ENCODE measurements at regions not wholly inside any gene's neighbourhood (a gene's known extent, or its start where the extent isn't known, plus 50 kb on each side); places are given as distances from the start of the nearest gene placed in this dataset.

- ChIA-PET CTCF (no interaction called here), POLR2A (no interaction called here)
Measured at GRCh38 chr4:11133868-11134267, 294.8 kb downstream of the HS3ST1 start.

- CTCF ChIA-PET: no interaction called here
- POLR2A ChIA-PET: no interaction called here
Measured at GRCh38 chr4:11132478-11132877, 296.2 kb downstream of the HS3ST1 start.

- ChIA-PET POLR2A (no interaction called here), CTCF (no interaction called here)
Measured at GRCh38 chr4:11131491-11131890, 297.2 kb downstream of the HS3ST1 start.

GRCh38 chr4:11130195-11130970 is 298.3 kb downstream of the HS3ST1 start:
- POLR2A ChIA-PET: no interaction called here

DNA sequence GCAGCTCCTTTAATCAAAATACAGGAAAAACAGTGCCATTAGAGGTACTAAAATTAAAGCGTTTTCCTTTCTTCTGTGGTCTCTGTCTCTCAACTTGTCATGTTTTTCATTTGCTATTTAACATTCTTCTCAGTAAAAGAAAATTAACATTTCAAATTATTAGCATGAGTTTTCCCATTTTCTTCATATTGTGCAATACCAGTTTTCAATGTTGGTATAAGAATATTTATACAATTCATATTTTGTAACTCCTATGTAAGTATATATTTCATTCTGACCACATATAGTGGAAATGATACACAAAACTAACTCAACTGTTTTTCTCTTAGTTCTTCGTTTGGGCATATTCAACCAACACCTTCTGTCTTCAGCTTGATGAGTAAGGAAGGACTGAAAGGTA is 308.3 kb downstream of the HS3ST1 start:
- ChIA-PET CTCF (no interaction called here), POLR2A (no interaction called here)

More at GRCh38 chr4:11130195-11130970, 298.3 kb downstream of the HS3ST1 start:
- CTCF ChIA-PET: no interaction called here

GRCh38 chr4:11119474-11119873 is 309.2 kb downstream of the HS3ST1 start:
- ChIA-PET CTCF (no interaction called here), POLR2A (no interaction called here)

- POLR2A ChIA-PET: no interaction called here
- CTCF ChIA-PET: no interaction called here
Measured at GRCh38 chr4:11118513-11118912, 310.2 kb downstream of the HS3ST1 start.

DNA sequence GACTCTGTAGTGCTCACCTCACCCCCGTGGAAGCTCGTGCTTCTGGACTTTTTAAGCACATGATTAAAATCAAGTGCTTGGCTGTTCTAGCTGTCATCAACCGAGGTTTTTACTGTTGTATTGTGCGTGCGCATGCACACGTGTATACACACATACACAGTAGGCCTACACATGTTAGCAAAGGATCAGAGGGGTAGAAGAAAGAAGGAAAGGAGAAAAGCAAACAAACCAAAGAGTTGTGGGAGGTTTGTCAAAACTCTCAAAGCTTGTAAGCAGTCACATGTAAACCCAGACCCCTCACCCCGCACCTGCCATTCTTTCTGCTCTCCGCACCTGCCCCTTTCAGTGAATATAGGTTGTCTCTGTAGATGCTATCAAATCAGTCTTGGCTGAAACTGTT is 311.8 kb downstream of the HS3ST1 start:
- ChIA-PET POLR2A (no interaction called here), CTCF (no interaction called here)

DNA sequence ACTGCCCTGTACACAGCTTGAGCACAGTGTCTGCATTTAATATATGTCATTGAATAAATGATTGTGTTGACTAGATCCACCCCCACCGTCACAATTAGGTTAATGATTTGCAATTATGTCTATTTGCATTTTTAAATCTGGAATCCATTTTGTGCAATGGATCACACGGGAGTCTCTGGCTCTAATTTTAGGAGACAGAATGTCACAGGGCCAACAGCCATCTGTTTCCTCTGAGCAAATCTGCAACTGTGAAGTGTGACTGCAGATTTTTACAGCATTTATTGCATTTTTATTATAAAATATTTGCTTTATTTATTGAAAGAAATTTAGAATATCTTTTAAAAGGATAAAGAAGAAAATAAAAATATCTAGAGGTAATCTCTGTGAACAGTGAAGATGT is 316.8 kb downstream of the HS3ST1 start:
- CTCF ChIA-PET: no interaction called here
- POLR2A ChIA-PET: no interaction called here

GRCh38 chr4:11111370-11111769 is 317.3 kb downstream of the HS3ST1 start:
- ChIA-PET CTCF (no interaction called here), POLR2A (no interaction called here)

DNA sequence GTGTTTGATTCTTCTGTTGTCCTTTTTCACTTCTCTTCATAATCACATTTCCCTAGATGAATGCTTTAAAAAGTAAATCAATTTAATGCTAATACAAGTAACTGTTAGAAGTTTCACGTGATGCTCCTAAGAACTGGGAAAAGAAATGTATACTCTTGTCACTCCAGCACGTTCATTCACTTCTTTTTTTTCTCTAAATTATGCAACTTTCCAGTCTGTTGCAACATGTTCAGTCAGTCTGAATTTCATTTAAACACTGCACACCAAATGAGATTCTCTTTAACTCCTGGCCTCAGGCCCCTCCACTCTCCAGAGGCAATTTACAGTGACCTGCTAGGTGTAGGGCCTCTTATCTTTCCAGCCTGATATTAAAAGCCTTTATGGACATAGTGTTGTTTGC is 321.9 kb downstream of the HS3ST1 start:
- ChIA-PET CTCF (no interaction called here), POLR2A (no interaction called here)

- ChIA-PET CTCF (no interaction called here), POLR2A (no interaction called here)
Measured at GRCh38 chr4:11106190-11106589, 322.5 kb downstream of the HS3ST1 start.

DNA sequence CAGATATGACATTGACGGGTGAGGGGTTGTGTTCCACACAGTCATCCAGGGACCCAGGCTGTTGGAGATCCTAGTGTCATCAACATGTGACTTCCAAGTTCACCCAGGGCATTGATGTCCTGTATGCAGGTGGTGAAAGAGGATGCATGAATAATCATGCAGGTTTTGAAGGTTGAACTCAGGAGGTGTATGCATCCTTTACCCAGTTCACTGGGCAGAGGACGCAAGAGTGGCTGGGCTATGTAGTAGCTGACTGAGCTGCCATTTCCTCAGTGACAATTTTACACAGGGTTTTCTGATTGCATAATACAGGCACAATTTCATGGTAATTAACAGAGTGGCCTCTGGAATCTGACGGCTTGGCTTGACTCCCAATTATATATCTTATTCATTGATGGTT is 323.0 kb downstream of the HS3ST1 start:
- POLR2A ChIA-PET: no interaction called here
- CTCF ChIA-PET: no interaction called here

DNA sequence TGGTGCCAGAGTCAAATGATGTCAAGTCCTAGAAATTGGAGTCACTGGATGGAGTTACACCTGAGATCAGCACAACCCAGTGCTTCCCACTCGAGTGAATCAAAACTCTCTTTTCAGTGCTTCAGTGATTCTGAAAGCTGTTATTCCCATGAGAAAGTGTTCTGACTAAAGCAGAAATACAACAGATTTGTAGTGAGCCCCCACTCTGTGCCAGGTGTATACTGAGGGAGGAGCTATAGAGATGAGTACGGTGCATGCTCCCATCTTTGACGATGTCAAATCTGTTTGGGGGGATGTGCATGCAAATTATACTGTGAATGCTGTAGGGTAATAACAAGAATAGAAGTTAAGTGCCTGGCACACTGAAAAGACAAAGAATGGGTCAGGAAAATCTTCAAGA is 330.2 kb downstream of the HS3ST1 start:
- ChIA-PET CTCF (no interaction called here), POLR2A (no interaction called here)

DNA sequence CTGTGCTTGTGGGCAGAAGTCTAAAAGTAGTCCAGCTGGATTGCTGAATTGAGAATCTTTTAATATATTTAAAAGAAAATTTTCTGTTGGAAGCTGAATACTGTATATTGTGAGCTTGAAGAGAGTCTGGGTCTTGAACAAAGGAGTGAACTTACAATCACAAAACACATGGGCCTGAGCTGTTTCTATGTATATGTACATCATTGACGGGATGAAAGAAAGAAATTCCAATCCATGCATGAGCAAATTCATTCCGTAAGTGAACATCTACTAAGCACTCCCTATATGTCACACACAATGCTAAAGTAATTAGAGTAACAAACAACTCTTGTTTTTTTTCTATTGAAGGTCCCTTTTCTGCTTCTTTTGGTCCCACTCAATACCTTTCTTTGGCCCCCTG is 331.0 kb downstream of the HS3ST1 start:
- CTCF ChIA-PET: no interaction called here
- POLR2A ChIA-PET: no interaction called here

GRCh38 chr4:11081006-11081405 is 347.7 kb downstream of the HS3ST1 start:
- POLR2A ChIA-PET: no interaction called here
- CTCF ChIA-PET: no interaction called here

DNA sequence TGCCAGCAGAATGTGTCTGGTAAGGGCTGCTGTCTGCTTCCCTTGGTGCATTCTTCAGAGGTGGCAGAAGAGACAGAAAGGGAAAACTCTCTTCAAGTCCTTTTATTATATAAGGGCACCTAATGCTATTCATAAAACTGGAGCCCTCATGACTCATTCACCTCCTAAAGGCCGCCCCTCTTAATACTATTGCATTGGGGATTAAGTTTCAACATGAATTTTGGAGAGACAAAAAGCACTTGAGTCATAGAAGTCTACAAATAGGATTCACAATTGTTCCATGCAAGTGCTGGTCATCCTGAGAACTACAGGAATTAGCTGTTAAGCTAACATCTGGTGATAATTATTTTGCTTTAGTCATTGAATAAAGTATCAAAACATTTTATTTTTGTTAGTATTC is 349.5 kb downstream of the HS3ST1 start:
- CTCF ChIA-PET: no interaction called here
- POLR2A ChIA-PET: no interaction called here

DNA sequence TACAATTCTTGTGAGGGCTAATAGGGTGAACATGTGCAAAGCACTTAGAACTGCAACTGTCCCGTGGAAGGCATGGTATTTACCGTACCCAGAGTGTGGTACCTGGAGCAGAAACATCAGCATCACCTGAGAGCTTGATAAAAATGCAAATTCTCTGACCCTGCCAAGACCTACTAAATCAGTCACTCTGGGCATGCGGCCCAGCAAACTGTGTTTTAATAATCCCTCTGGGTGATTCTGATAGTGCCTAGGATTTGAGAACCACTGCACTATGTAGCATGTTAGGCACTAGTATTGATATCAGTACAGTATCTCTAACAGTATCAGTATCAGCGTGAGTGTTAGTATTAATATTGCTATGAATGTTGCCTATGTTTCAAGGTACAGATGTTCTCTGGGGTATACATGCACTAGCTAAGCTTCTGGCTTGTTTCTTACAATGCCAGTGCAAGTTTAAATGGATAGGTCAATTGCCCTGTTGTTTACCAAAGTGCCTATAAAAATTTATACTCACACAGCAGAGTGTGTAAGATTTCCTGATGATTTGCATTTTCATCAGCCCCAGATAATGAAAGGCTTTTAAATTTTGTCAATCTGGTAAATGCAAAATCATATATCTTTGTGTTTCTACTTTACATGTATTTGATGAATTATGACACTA is 354.0 kb downstream of the HS3ST1 start:
- ChIA-PET CTCF (no interaction called here), POLR2A (no interaction called here)

DNA sequence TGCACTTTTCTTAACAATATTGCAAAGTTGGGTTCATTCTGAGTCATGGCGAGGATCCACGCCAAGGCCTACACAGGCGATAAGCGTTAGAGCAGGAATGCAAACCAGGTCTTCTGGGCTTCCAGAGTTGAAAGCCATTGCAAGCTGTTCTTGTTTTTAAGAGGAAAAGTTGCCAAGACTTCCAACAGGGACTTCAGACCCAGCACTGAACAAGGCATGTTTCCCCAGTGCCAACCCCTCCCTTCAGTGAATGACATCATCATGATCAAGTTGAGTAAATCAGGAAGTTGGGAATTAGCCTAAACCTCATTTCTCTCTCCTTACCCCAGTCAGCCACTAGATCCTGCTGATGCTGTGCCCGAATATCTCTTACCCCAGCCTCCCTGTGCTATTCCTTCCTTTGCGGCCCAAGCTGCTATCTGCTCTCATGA is 355.1 kb downstream of the HS3ST1 start:
- CTCF ChIA-PET: no interaction called here
- POLR2A ChIA-PET: no interaction called here

GRCh38 chr4:11072999-11073398 is 355.7 kb downstream of the HS3ST1 start:
- POLR2A ChIA-PET: no interaction called here
- CTCF ChIA-PET: no interaction called here

DNA sequence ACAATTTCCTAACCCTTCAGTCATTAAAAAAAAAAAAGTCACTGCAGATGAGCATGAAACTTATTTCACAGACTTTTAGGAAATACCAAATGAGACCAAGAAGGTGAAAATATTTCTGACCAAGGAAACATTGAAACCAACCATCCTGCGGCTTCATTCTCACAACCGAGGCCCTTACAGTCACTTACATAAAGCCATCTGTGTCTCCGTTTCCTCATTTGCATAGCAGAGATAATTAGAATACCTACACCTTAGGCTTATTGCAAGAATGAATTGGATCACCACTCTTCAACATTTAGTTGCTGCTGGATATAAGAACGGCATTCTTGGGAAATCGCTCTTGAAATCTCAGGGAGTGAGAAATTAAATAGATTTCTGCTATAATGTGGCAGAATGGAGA is 356.2 kb downstream of the HS3ST1 start:
- CTCF ChIA-PET: no interaction called here

GRCh38 chr4:11070813-11071212 is 357.9 kb downstream of the HS3ST1 start:
- POLR2A ChIA-PET: no interaction called here
- CTCF ChIA-PET: no interaction called here

More for the DNA sequence above, 356.2 kb downstream of the HS3ST1 start:
- POLR2A ChIA-PET: no interaction called here
